Transverse colon (tissue), 4 donors: ENCODE measurements at regions not wholly inside any gene's neighbourhood (a gene's known extent, or its start where the extent isn't known, plus 50 kb on each side); places are given as distances from the start of the nearest gene placed in this dataset.

Experiments
- DNase-seq: peaks from one replicate; pipeline ENCODE4 v3.0.0-alpha.2; 2019
- H3K27ac ChIP-seq, 4 donors: fragments of 200-600 bp; sonication (generic); 2 replicates each; pipeline ENCODE4 v1.5.1; 2016 to 2018; ENCODE audit warnings: inconsistent platforms in 4 of 4
- H3K27me3 ChIP-seq: fragments of 200-600 bp; sonication (generic); 2 replicates; pipeline ENCODE4 v1.5.1; 2017; ENCODE audit warnings: inconsistent platforms
- H3K36me3 ChIP-seq, 4 donors: fragments of 200-600 bp; sonication (generic); 2 replicates each; pipeline ENCODE4 v1.5.1; 2017 to 2019; ENCODE audit warnings: inconsistent platforms in 4 of 4
- H3K4me1 ChIP-seq, 4 donors: fragments of 200-600 bp; sonication (generic); 2 replicates each; pipeline ENCODE4 v1.5.1; 2017 to 2020; ENCODE audit warnings: inconsistent platforms in 4 of 4
- H3K4me3 ChIP-seq, 4 donors: fragments of 200-600 bp; sonication (generic); 1 replicate in 1 of 4; 2 replicates in 3 of 4; pipeline versions ENCODE4 v1.5.1 to v1.6.1; 2017 to 2019; ENCODE audit warnings: inconsistent platforms in 4 of 4
- H3K9me3 ChIP-seq, 2 donors: fragments of 200-600 bp; sonication (generic); 2 replicates each; pipeline ENCODE4 v1.5.1; 2017 to 2019; ENCODE audit warnings: inconsistent platforms in 2 of 2
- CTCF ChIP-seq, 5 experiments: fragments of 200-600 bp in 3 of 5; fragments of 450-650 bp in 2 of 5; sonication (generic) in 3 of 5; IDR thresholded peaks; 1 replicate in 2 of 5; 2 replicates in 3 of 5; pipeline ENCODE4 v1.5.1; 2016 to 2017; ENCODE audit warnings: antibody characterized with exemption in 5 of 5, inconsistent platforms in 3 of 5, mild to moderate bottlenecking in 2 of 5, moderate library complexity in 1 of 5
- EP300 ChIP-seq: sonication (generic); formaldehyde crosslinking; IDR thresholded peaks from one replicate; pipeline ENCODE4 v1.6.1; 2017; ENCODE audit warnings: antibody characterized with exemption, low read depth
- POLR2A ChIP-seq: fragments of 450-650 bp; IDR thresholded peaks from one replicate; pipeline ENCODE4 v1.6.1; 2016; ENCODE audit warnings: antibody characterized with exemption, mild to moderate bottlenecking, moderate library complexity
- POLR2AphosphoS5 ChIP-seq, 3 donors: sonication (generic); formaldehyde crosslinking; IDR thresholded peaks; one replicate each; pipeline ENCODE4 v1.6.1; 2016; ENCODE audit warnings: antibody characterized with exemption in 3 of 3
- WGBS, 2 donors: methylation state at CpG; one replicate each; pipeline ENCODE4 v1.1.5; 2018; ENCODE audit warnings: low coverage in 1 of 2; 5-methylcytosine and 5-hydroxymethylcytosine counted together
- in situ Hi-C, 4 donors: fragments of 200-750 bp; cut with MboI; loops; one replicate each; pipeline versions ENCODE4 v1.15.0 to v1.15.1; 2017; ENCODE audit warnings: low sequenced_read_pairs in 3 of 4, low pct_ligation_motif_present in 1 of 4, low pct_unique_long_range_greater_than_20kb in 1 of 4
- intact Hi-C: fragments of 100-400 bp; cut with DNase I; formaldehyde crosslinking; loops from one replicate; pipeline ENCODE4 v1.15.1; 2023; ENCODE audit warnings: low total_unique reads

DNA sequence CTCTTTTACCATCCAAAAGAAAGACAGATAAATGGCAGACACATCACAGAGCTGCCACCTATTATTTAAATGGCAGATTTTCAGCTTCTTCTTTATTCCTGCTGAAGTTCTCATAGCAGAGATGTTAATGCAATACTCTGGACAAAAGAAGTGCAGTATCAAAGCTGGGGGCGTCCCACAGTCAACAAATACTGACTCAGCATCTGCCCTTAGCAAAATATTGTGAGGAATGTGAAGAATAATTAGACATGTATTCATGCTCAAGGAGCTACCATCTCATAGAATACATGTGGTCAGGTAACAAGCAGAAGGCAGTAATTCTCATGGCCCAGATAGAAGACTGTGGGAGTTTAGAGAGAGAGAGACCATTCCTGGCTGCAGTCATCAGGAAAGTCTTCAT, 108.0 kb upstream of the TANK start:
- no peak for TF ChIP-seq CTCF (IDR thresholded peaks at IDR 0.05)
- TF ChIP-seq POLR2AphosphoS5 (IDR thresholded peaks at IDR 0.05) = no peak
- no peak for TF ChIP-seq POLR2A
- TF ChIP-seq EP300 = no peak
- H3K27me3 ChIP-seq = no peaks in the 10 kb centered on the region
- in situ Hi-C loops = no loop called here
- H3K9me3 ChIP-seq = no peaks in the 10 kb centered on the region
- no peak for DNase-seq
- intact Hi-C loops = no loop called here
- no peaks in the 10 kb centered on the region for H3K4me1 ChIP-seq
- H3K4me3 ChIP-seq = no peak overlapping the region
- H3K27ac ChIP-seq = no peak overlapping the region
- WGBS, 2 donors = 68 to 100% methylated on average over 1 of the region's 1 CpG
- no peaks in the 10 kb centered on the region for H3K36me3 ChIP-seq

DNA sequence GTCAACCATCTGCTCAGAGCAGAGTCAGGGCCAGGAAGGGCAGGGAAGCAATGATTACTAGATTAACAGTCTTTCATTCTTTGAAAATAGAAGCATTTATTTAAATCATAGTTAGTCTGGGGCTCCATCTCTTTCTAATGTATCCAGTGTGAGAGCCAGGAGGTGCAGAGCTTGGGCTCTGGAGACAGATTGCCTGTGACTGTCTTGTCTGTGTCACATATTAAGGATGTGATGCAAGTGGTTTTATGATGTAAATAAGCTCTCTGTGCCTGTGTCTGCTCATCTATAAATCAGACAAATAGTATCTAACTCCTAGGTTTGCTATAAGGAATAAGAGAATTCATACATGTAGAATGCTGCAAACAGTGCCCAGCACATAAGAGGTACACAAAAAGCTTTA, 104.9 kb upstream of the TANK start:
- Histone ChIP-seq H3K4me3 (no peak overlapping the region), H3K36me3 (no peaks in the 10 kb centered on the region), H3K9me3 (no peaks in the 10 kb centered on the region), H3K4me1 (no peaks in the 10 kb centered on the region), H3K27me3 (no peaks in the 10 kb centered on the region), H3K27ac (no peak overlapping the region)
- intact Hi-C loops (no loop called here), in situ Hi-C loops (no loop called here)
- TF ChIP-seq POLR2AphosphoS5 (IDR thresholded peaks at IDR 0.05) (no peak), CTCF (IDR thresholded peaks at IDR 0.05) (no peak), POLR2A (no peak), EP300 (no peak)
- DNase-seq = no peak

DNA sequence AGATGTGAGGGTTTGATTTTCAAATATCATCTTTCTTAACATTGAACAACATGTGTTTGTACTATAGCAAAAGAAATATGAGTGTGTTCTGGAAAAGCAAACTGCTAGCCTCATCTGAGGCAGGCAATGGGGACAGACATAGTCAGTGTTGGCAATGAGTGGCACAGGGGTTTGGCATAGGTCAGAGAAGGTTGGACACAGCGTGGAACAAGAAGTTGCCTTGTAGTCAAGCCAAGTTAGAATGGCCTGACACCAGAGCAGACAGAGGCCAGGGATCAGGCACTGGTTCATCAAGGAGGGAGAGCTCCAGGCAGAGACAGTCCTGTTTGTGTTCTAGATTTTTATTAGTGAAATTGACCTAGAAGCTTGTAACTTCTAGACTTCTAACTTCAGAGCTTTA, 100.8 kb upstream of the TANK start:
- TF ChIP-seq CTCF (IDR thresholded peaks at IDR 0.05) (no peak), EP300 (no peak), POLR2AphosphoS5 (IDR thresholded peaks at IDR 0.05) (no peak), POLR2A (no peak)
- in situ Hi-C loops = no loop called here
- no peak overlapping the region for H3K27ac ChIP-seq
- peaks cover 0 to 12% (median 3%) of the 10 kb centered on the region in 4 donors for H3K4me1 ChIP-seq
- 78 to 84% methylated on average over 1 of the region's 1 CpG for WGBS, 2 donors
- H3K27me3 ChIP-seq = no peaks in the 10 kb centered on the region
- H3K4me3 ChIP-seq = no peak overlapping the region
- no peak for DNase-seq
- no peaks in the 10 kb centered on the region for H3K36me3 ChIP-seq
- no peaks in the 10 kb centered on the region for H3K9me3 ChIP-seq
- intact Hi-C loops = no loop called here

- Histone ChIP-seq H3K4me1 (peaks cover 0 to 12% (median 3%) of the 10 kb centered on the region in 4 donors), H3K36me3 (no peaks in the 10 kb centered on the region), H3K27ac (no peak overlapping the region), H3K27me3 (no peaks in the 10 kb centered on the region), H3K4me3 (no peak overlapping the region), H3K9me3 (no peaks in the 10 kb centered on the region)
- 72 to 82% methylated on average over 4 of the region's 4 CpGs for WGBS, 2 donors
- DNase-seq = no peak
- in situ Hi-C loops (no loop called here), intact Hi-C loops (no loop called here)
- no peak for TF ChIP-seq CTCF (IDR thresholded peaks at IDR 0.05)
- no peak for TF ChIP-seq EP300
- TF ChIP-seq POLR2A = no peak
- no peak for TF ChIP-seq POLR2AphosphoS5 (IDR thresholded peaks at IDR 0.05)
Observed at GRCh38 chr2:161061786-161062185, 98.4 kb upstream of the TANK start.
